PC-9 (cell line): ENCODE measurements at regions not wholly inside any gene's neighbourhood (a gene's known extent, or its start where the extent isn't known, plus 50 kb on each side); places are given as distances from the start of the nearest gene placed in this dataset.

Experiments used
- BruUV-seq: library from RNA; stranded (reverse); fragments of 400-500 nt; replicated peaks from 2 replicates; lab custom pipeline; 2021; lab: Mats Ljungman, UMichigan
- CTCF ChIA-PET: fragments of 300-600 bp; sonication (Branson Sonifier 250); formaldehyde crosslinking; loops from one replicate; lab custom pipeline; 2022; ENCODE audit warnings: antibody characterized with exemption; lab: Charles Lee
- POLR2A ChIA-PET: fragments of 300-600 bp; sonication (Branson Sonifier 250); formaldehyde crosslinking; loops from one replicate; lab custom pipeline; 2022; ENCODE audit warnings: antibody characterized with exemption; ENCODE audit not compliant: unreplicated experiment; lab: Charles Lee
- DNase-seq, 2 experiments: peaks; one replicate each; pipeline versions ENCODE4 v3.0.0 to v3.0.0-alpha.2; 2015 to 2022; ENCODE audit warnings: mixed read lengths in 1 of 2
- H2AFZ ChIP-seq: fragments of 200-600 bp; sonication (generic); 2 replicates; pipeline ENCODE4 v1.8.1; 2017; ENCODE audit warnings: antibody characterized with exemption
- H3F3A ChIP-seq: fragments of 200-600 bp; sonication (generic); 2 replicates; pipeline ENCODE4 v1.8.1; 2017; ENCODE audit warnings: antibody characterized with exemption, mild to moderate bottlenecking, low read depth; ENCODE audit not compliant: insufficient read depth
- H3K27ac ChIP-seq: fragments of 200-600 bp; sonication (generic); 2 replicates; pipeline ENCODE4 v1.6.1; 2016; ENCODE audit warnings: mixed run types
- H3K27me3 ChIP-seq: fragments of 200-600 bp; sonication (generic); 2 replicates; pipeline ENCODE4 v1.6.1; 2016; ENCODE audit warnings: low read depth, mixed run types; ENCODE audit not compliant: insufficient read depth
- H3K36me3 ChIP-seq: fragments of 200-600 bp; sonication (generic); 2 replicates; pipeline ENCODE4 v1.6.1; 2016; ENCODE audit warnings: low read depth, mixed run types
- H3K4me1 ChIP-seq: fragments of 200-600 bp; sonication (generic); replicated peaks from 2 replicates; pipeline ENCODE4 v1.6.1; 2016; ENCODE audit warnings: mixed run types; ENCODE audit not compliant: insufficient read depth
- H3K4me2 ChIP-seq: fragments of 200-600 bp; sonication (generic); 2 replicates; pipeline ENCODE4 v1.6.1; 2017; ENCODE audit warnings: mixed run types
- H3K4me3 ChIP-seq: fragments of 200-600 bp; sonication (generic); 2 replicates; pipeline ENCODE4 v1.6.1; 2016; ENCODE audit warnings: mixed run types
- H3K79me2 ChIP-seq: fragments of 200-600 bp; sonication (generic); 2 replicates; pipeline ENCODE4 v1.6.1; 2017; ENCODE audit warnings: low read depth, mixed run types
- H3K9me2 ChIP-seq: fragments of 200-600 bp; sonication (generic); 2 replicates; pipeline ENCODE4 v1.8.1; 2017; ENCODE audit warnings: mild to moderate bottlenecking; ENCODE audit not compliant: insufficient read depth
- H3K9me3 ChIP-seq: fragments of 200-600 bp; sonication (generic); 2 replicates; pipeline ENCODE4 v1.8.1; 2016; ENCODE audit warnings: low read depth; ENCODE audit not compliant: insufficient read depth
- H4K20me1 ChIP-seq: fragments of 200-600 bp; sonication (generic); 2 replicates; pipeline ENCODE4 v1.8.1; 2017; ENCODE audit not compliant: insufficient read depth
- CTCF ChIP-seq: fragments of 200-600 bp; sonication (generic); conservative IDR thresholded peaks from 2 replicates; pipeline ENCODE4 v1.6.1; 2017; ENCODE audit warnings: mixed run types, antibody characterized with exemption, mild to moderate bottlenecking, moderate library complexity
- EZH2 ChIP-seq: fragments of 200-600 bp; sonication (generic); IDR thresholded peaks from 2 replicates; pipeline ENCODE4 v1.8.0; 2017; ENCODE audit warnings: antibody characterized with exemption, low read depth
- intact Hi-C: fragments of 100-400 bp; cut with micrococcal nuclease; formaldehyde crosslinking; loops from one replicate; pipeline ENCODE4 v1.10.0; 2022; ENCODE audit not compliant: unreplicated experiment

- BruUV-seq, result no TSS peak
- POLR2A ChIA-PET, result no interaction called here
- H3K79me2 ChIP-seq, result no peaks in the 10 kb centered on the region
Observed at GRCh38 chr18:77551055-77551454, 301.4 kb downstream of the GALR1 start.

GRCh38 chr18:77552945-77553344, 303.3 kb downstream of the GALR1 start:
- Histone ChIP-seq H3K4me2 (no peak overlapping the region), H3K79me2 (no peaks in the 10 kb centered on the region), H3K9me3 (no peaks in the 10 kb centered on the region), H3K27me3 (no peaks in the 10 kb centered on the region), H3F3A (no peaks in the 10 kb centered on the region), H3K36me3 (no peaks in the 10 kb centered on the region), H3K27ac (no peak overlapping the region), H3K9me2 (no peaks in the 10 kb centered on the region), H3K4me3 (no peak overlapping the region), H2AFZ (no peak overlapping the region), H3K4me1 (no peaks in the 10 kb centered on the region), H4K20me1 (no peaks in the 10 kb centered on the region)
- CTCF ChIA-PET, result no interaction called here
- TF ChIP-seq EZH2 (no peak), CTCF (no peak)
- no TSS peak for BruUV-seq
- intact Hi-C loops, result no loop called here
- POLR2A ChIA-PET, result no interaction called here
- DNase-seq, result no peak

More at GRCh38 chr18:77551055-77551454, 301.4 kb downstream of the GALR1 start:
- H3K36me3 ChIP-seq, result no peaks in the 10 kb centered on the region
- H3K4me3 ChIP-seq, result no peak overlapping the region
- intact Hi-C loops, result no loop called here
- DNase-seq, result no peak
- no peaks in the 10 kb centered on the region for H3F3A ChIP-seq
- CTCF ChIA-PET, result no interaction called here
- H2AFZ ChIP-seq, result no peak overlapping the region
- H4K20me1 ChIP-seq, result no peaks in the 10 kb centered on the region
- H3K27me3 ChIP-seq, result peaks cover 9% of the 10 kb centered on the region; the same call in 1 of the 2 replicates
- no peak overlapping the region for H3K27ac ChIP-seq
- TF ChIP-seq CTCF (no peak), EZH2 (no peak)
- H3K9me3 ChIP-seq, result no peaks in the 10 kb centered on the region
- no peaks in the 10 kb centered on the region for H3K9me2 ChIP-seq
- no peaks in the 10 kb centered on the region for H3K4me1 ChIP-seq
- H3K4me2 ChIP-seq, result no peak overlapping the region

GRCh38 chr18:77554061-77554460, 304.4 kb downstream of the GALR1 start:
- Histone ChIP-seq H3K4me2 (no peak overlapping the region), H3K9me3 (no peaks in the 10 kb centered on the region), H3F3A (no peaks in the 10 kb centered on the region), H3K27me3 (no peaks in the 10 kb centered on the region), H3K4me1 (no peaks in the 10 kb centered on the region), H3K9me2 (no peaks in the 10 kb centered on the region), H3K36me3 (no peaks in the 10 kb centered on the region), H2AFZ (no peak overlapping the region), H3K27ac (no peak overlapping the region), H3K79me2 (no peaks in the 10 kb centered on the region), H4K20me1 (no peaks in the 10 kb centered on the region), H3K4me3 (no peak overlapping the region)
- ChIA-PET POLR2A (no interaction called here), CTCF (no interaction called here)
- intact Hi-C loops, result no loop called here
- TF ChIP-seq CTCF, result no peak
- TF ChIP-seq EZH2, result no peak
- no TSS peak for BruUV-seq
- DNase-seq, result no peak
